CD4-positive, alpha-beta T cell (primary cell): ENCODE measurements at regions not wholly inside any gene's neighbourhood (a gene's known extent, or its start where the extent isn't known, plus 50 kb on each side); places are given as distances from the start of the nearest gene placed in this dataset.

Experiments
- ATAC-seq: fragments of 200-7000 bp; cut with Tn5 transposase; one replicate; pipeline ENCODE4 v1.10.0; 2022; ENCODE audit warnings: mild to moderate bottlenecking; ENCODE audit not compliant: poor library complexity
- CTCF ChIA-PET: fragments of 350-600 bp; sonication (Branson Sonifier 250); formaldehyde crosslinking; loops from one replicate; lab custom pipeline; 2021; ENCODE audit warnings: antibody characterized with exemption, inconsistent platforms; lab: Charles Lee
- POLR2A ChIA-PET: fragments of 350-600 bp; sonication (Branson Sonifier 250); formaldehyde crosslinking; loops from one replicate; lab custom pipeline; 2021; ENCODE audit warnings: antibody characterized with exemption, inconsistent platforms; lab: Charles Lee
- DNase-seq, 14 experiments: peaks; one replicate each; pipeline ENCODE4 v3.0.0-alpha.2; 2013 to 2020; ENCODE audit warnings: mixed read lengths in 2 of 14
- H3K27ac ChIP-seq, 2 donors: one replicate each; pipeline versions ENCODE4 v1.5.1 to v1.7.0; 2013; ENCODE audit warnings: low read length in 2 of 2, low read depth in 1 of 2, mild to moderate bottlenecking in 1 of 2
- H3K27me3 ChIP-seq, 2 experiments: 1 replicate in 1 of 2; 2 replicates in 1 of 2; pipeline versions ENCODE4 v1.6.1 to v1.7.0; 2013; ENCODE audit warnings: low read length in 2 of 2, control low read depth in 1 of 2, mild to moderate bottlenecking in 1 of 2, moderate library complexity in 1 of 2; ENCODE audit not compliant: insufficient read depth in 2 of 2, control insufficient read depth in 1 of 2
- H3K36me3 ChIP-seq: one replicate; pipeline ENCODE4 v1.6.1; 2013; ENCODE audit warnings: low read length, control low read depth; ENCODE audit not compliant: insufficient read depth
- H3K4me1 ChIP-seq: one replicate; pipeline ENCODE4 v1.6.1; 2013; ENCODE audit warnings: low read length, control low read depth; ENCODE audit not compliant: insufficient read depth
- H3K4me3 ChIP-seq: one replicate; pipeline ENCODE4 v1.5.1; 2013; ENCODE audit warnings: mild to moderate bottlenecking, low read length, moderate library complexity
- H3K9me3 ChIP-seq, 2 experiments: 1 replicate in 1 of 2; 2 replicates in 1 of 2; pipeline versions ENCODE4 v1.6.1 to v1.7.0; 2013; ENCODE audit warnings: low read length in 2 of 2, mild to moderate bottlenecking in 2 of 2, control low read depth in 1 of 2, moderate library complexity in 1 of 2; ENCODE audit not compliant: control insufficient read depth in 1 of 2, insufficient read depth in 1 of 2
- H3K27ac Mint-ChIP-seq: one replicate; pipeline ENCODE4 v1.8.0; 2020; ENCODE audit warnings: mixed read lengths
- H3K27me3 Mint-ChIP-seq: one replicate; pipeline ENCODE4 v1.8.0; 2021; ENCODE audit warnings: mixed read lengths
- H3K36me3 Mint-ChIP-seq: one replicate; pipeline ENCODE4 v1.8.0; 2021; ENCODE audit warnings: low read depth, mixed read lengths
- H3K4me1 Mint-ChIP-seq: one replicate; pipeline ENCODE4 v1.8.0; 2021; ENCODE audit warnings: low read depth, mixed read lengths
- H3K4me3 Mint-ChIP-seq: one replicate; pipeline ENCODE4 v1.8.0; 2020; ENCODE audit warnings: mild to moderate bottlenecking, mixed read lengths
- H3K9me3 Mint-ChIP-seq: one replicate; pipeline ENCODE4 v1.8.0; 2020; ENCODE audit warnings: mixed read lengths
- CTCF ChIP-seq: fragments of 200-600 bp; IDR thresholded peaks from one replicate; pipeline ENCODE4 v1.8.0; 2022; ENCODE audit warnings: antibody characterized with exemption, mild to moderate bottlenecking
- intact Hi-C, 2 experiments: fragments of 100-400 bp; cut with DNase I in 1 of 2; cut with micrococcal nuclease in 1 of 2; formaldehyde crosslinking; loops; one replicate each; pipeline versions ENCODE4 v1.15.1 to v1.9.0; 2023 to 2025; cut with DNase I, micrococcal nuclease

- no peaks in the 10 kb centered on the region for H3K27me3 Mint-ChIP-seq
- H3K36me3 Mint-ChIP-seq, result no peaks in the 10 kb centered on the region
- ChIA-PET POLR2A (no interaction called here), CTCF (no interaction called here)
- Histone ChIP-seq H3K27ac (no peak overlapping the region), H3K4me1 (no peaks in the 10 kb centered on the region), H3K36me3 (no peaks in the 10 kb centered on the region), H3K27me3 (no peaks in the 10 kb centered on the region), H3K9me3 (peaks cover 0 to 5% of the 10 kb centered on the region in 2 experiments), H3K4me3 (no peak overlapping the region)
- ATAC-seq (no peak), DNase-seq (no peak)
- no peak overlapping the region for H3K27ac Mint-ChIP-seq
- H3K9me3 Mint-ChIP-seq, result no peaks in the 10 kb centered on the region
- no peak for TF ChIP-seq CTCF
- intact Hi-C loops, result no loop called here
- H3K4me1 Mint-ChIP-seq, result no peaks in the 10 kb centered on the region
- H3K4me3 Mint-ChIP-seq, result no peak overlapping the region
Measured at GRCh38 chrX:125713633-125714032, 394.0 kb downstream of the TEX13C start.

- ATAC-seq (no peak), DNase-seq (no peak)
- Mint-ChIP-seq H3K4me1 (no peaks in the 10 kb centered on the region), H3K9me3 (no peaks in the 10 kb centered on the region), H3K4me3 (no peak overlapping the region), H3K36me3 (no peaks in the 10 kb centered on the region), H3K27me3 (no peaks in the 10 kb centered on the region), H3K27ac (no peak overlapping the region)
- H3K27me3 ChIP-seq, result no peaks in the 10 kb centered on the region
- H3K36me3 ChIP-seq, result no peaks in the 10 kb centered on the region
- intact Hi-C loops, result no loop called here
- CTCF ChIA-PET, result no interaction called here
- H3K4me1 ChIP-seq, result no peaks in the 10 kb centered on the region
- H3K27ac ChIP-seq, result no peak overlapping the region
- no peak for TF ChIP-seq CTCF
- H3K9me3 ChIP-seq, result no peaks in the 10 kb centered on the region
- no peak overlapping the region for H3K4me3 ChIP-seq
- POLR2A ChIA-PET, result no interaction called here
Measured at GRCh38 chrX:125727117-125727516, 407.4 kb downstream of the TEX13C start.

- Histone ChIP-seq H3K9me3 (peaks cover 0 to 4% of the 10 kb centered on the region in 2 experiments), H3K36me3 (no peaks in the 10 kb centered on the region), H3K4me3 (no peak overlapping the region), H3K27me3 (no peaks in the 10 kb centered on the region), H3K27ac (no peak overlapping the region), H3K4me1 (no peaks in the 10 kb centered on the region)
- CTCF ChIA-PET, result no interaction called here
- H3K36me3 Mint-ChIP-seq, result no peaks in the 10 kb centered on the region
- TF ChIP-seq CTCF, result no peak
- H3K27ac Mint-ChIP-seq, result no peak overlapping the region
- DNase-seq, result no peak
- intact Hi-C loops, result no loop called here
- peaks cover 2% of the 10 kb centered on the region for H3K9me3 Mint-ChIP-seq
- POLR2A ChIA-PET, result no interaction called here
- no peak overlapping the region for H3K4me3 Mint-ChIP-seq
- no peaks in the 10 kb centered on the region for H3K27me3 Mint-ChIP-seq
- ATAC-seq, result no peak
- H3K4me1 Mint-ChIP-seq, result no peaks in the 10 kb centered on the region
Measured at GRCh38 chrX:125736008-125736729, 416.5 kb downstream of the TEX13C start.
